OCI-LY1 (cell line): ENCODE measurements at regions not wholly inside any gene's neighbourhood (a gene's known extent, or its start where the extent isn't known, plus 50 kb on each side); places are given as distances from the start of the nearest gene placed in this dataset.

Experiments
- H2AFZ ChIP-seq: fragments of 200-600 bp; sonication (generic), shearing (Covaris generic); 2 replicates; pipeline ENCODE4 v1.6.0; 2014; ENCODE audit warnings: antibody characterized with exemption, mild to moderate bottlenecking, low read length
- H3F3A ChIP-seq: fragments of 200-600 bp; sonication (generic), shearing (Covaris generic); 2 replicates; pipeline ENCODE4 v1.6.0; 2014; ENCODE audit warnings: mild to moderate bottlenecking, antibody characterized with exemption, low read length, moderate library complexity; ENCODE audit not compliant: insufficient read depth
- H3K27ac ChIP-seq: fragments of 200-600 bp; sonication (generic); 2 replicates; pipeline ENCODE4 v1.5.1; 2014; ENCODE audit warnings: low read length, mixed run types, mild to moderate bottlenecking, low read depth; ENCODE audit not compliant: poor library complexity, severe bottlenecking
- H3K27me3 ChIP-seq: fragments of 200-600 bp; sonication (generic); 2 replicates; pipeline ENCODE4 v1.6.0; 2014; ENCODE audit warnings: antibody characterized with exemption, mild to moderate bottlenecking, low read length, moderate library complexity; ENCODE audit not compliant: insufficient read depth
- H3K36me3 ChIP-seq: fragments of 200-600 bp; sonication (generic); 2 replicates; pipeline ENCODE4 v1.6.1; 2014; ENCODE audit warnings: mild to moderate bottlenecking, antibody characterized with exemption, low read length, moderate library complexity, mixed read lengths; ENCODE audit not compliant: insufficient read depth
- H3K4me1 ChIP-seq: fragments of 200-600 bp; sonication (generic); 2 replicates; pipeline ENCODE4 v1.5.1; 2014; ENCODE audit warnings: mild to moderate bottlenecking, low read length, moderate library complexity; ENCODE audit not compliant: insufficient read depth, severe bottlenecking
- H3K4me2 ChIP-seq: fragments of 200-600 bp; sonication (generic), shearing (Covaris generic); 2 replicates; pipeline ENCODE4 v1.6.1; 2014; ENCODE audit warnings: low read length
- H3K4me3 ChIP-seq: fragments of 200-600 bp; sonication (generic); 2 replicates; pipeline ENCODE4 v1.5.1; 2014; ENCODE audit warnings: low read length, low read depth, mild to moderate bottlenecking, mixed read lengths; ENCODE audit not compliant: poor library complexity, severe bottlenecking
- H3K79me2 ChIP-seq: fragments of 200-600 bp; shearing (Covaris generic); 2 replicates; pipeline ENCODE4 v1.6.1; 2016; ENCODE audit warnings: mixed run types, low read length, mixed read lengths; ENCODE audit not compliant: insufficient read depth
- H3K9ac ChIP-seq: fragments of 200-600 bp; sonication (generic), shearing (Covaris generic); 2 replicates; pipeline ENCODE4 v1.6.1; 2014; ENCODE audit warnings: mild to moderate bottlenecking, low read length, mixed read lengths
- H3K9me2 ChIP-seq: fragments of 200-600 bp; sonication (generic), shearing (Covaris generic); 2 replicates; pipeline ENCODE4 v1.6.1; 2014; ENCODE audit warnings: low read depth, mild to moderate bottlenecking, low read length, mixed read lengths
- H3K9me3 ChIP-seq: fragments of 200-600 bp; shearing (Covaris generic); 2 replicates; pipeline ENCODE4 v1.6.1; 2014; ENCODE audit warnings: low read length, mixed read lengths
- H4K20me1 ChIP-seq: fragments of 200-600 bp; sonication (generic), shearing (Covaris generic); 2 replicates; pipeline ENCODE4 v1.6.0; 2016; ENCODE audit warnings: mild to moderate bottlenecking, low read length; ENCODE audit not compliant: insufficient read depth
- CTCF ChIP-seq: fragments of 200-600 bp; sonication (generic), shearing (Covaris generic); IDR thresholded peaks from 2 replicates; pipeline ENCODE4 v1.5.1; 2017; ENCODE audit warnings: mild to moderate bottlenecking, antibody characterized with exemption, low read length, moderate library complexity, mixed read lengths
- EZH2 ChIP-seq: fragments of 200-600 bp; sonication (generic), shearing (Covaris generic); IDR thresholded peaks from 2 replicates; pipeline ENCODE4 v1.8.0; 2017; ENCODE audit warnings: borderline replicate concordance, mixed run types, mild to moderate bottlenecking, antibody characterized with exemption, low read length, moderate library complexity, mixed read lengths

- Histone ChIP-seq H2AFZ (no peak overlapping the region), H3K36me3 (no peaks in the 10 kb centered on the region), H3K4me1 (no peaks in the 10 kb centered on the region), H3K79me2 (no peaks in the 10 kb centered on the region), H3K4me2 (no peak overlapping the region), H3K9me2 (no peaks in the 10 kb centered on the region), H3K27me3 (no peaks in the 10 kb centered on the region), H3K9me3 (no peaks in the 10 kb centered on the region), H3K4me3 (no peak overlapping the region), H3K27ac (no peak overlapping the region), H3K9ac (no peak overlapping the region), H4K20me1 (no peaks in the 10 kb centered on the region), H3F3A (no peaks in the 10 kb centered on the region)
- TF ChIP-seq EZH2 (no peak), CTCF (no peak)
These were observed 82.6 kb upstream of the SV2C start for GRCh38 chr5:76000582-76000981.

GRCh38 chr5:75993643-75994520 lies 89.3 kb upstream of the SV2C start:
- no peaks in the 10 kb centered on the region for H3K4me1 ChIP-seq
- H3K4me2 ChIP-seq = no peak overlapping the region
- H3K36me3 ChIP-seq = no peaks in the 10 kb centered on the region
- no peak for TF ChIP-seq CTCF
- TF ChIP-seq EZH2 = no peak
- no peak overlapping the region for H2AFZ ChIP-seq
- H3K9me2 ChIP-seq = no peaks in the 10 kb centered on the region
- no peak overlapping the region for H3K4me3 ChIP-seq
- H3F3A ChIP-seq = no peaks in the 10 kb centered on the region
- H3K9me3 ChIP-seq = no peaks in the 10 kb centered on the region
- H3K9ac ChIP-seq = no peak overlapping the region
- no peaks in the 10 kb centered on the region for H4K20me1 ChIP-seq
- no peaks in the 10 kb centered on the region for H3K27me3 ChIP-seq
- H3K79me2 ChIP-seq = no peaks in the 10 kb centered on the region
- H3K27ac ChIP-seq = no peak overlapping the region

- H3K79me2 ChIP-seq = no peaks in the 10 kb centered on the region
- no peak overlapping the region for H3K4me3 ChIP-seq
- H3K4me1 ChIP-seq = no peaks in the 10 kb centered on the region
- H3K9me3 ChIP-seq = no peaks in the 10 kb centered on the region
- no peaks in the 10 kb centered on the region for H3K27me3 ChIP-seq
- no peak overlapping the region for H3K27ac ChIP-seq
- H3K36me3 ChIP-seq = no peaks in the 10 kb centered on the region
- TF ChIP-seq CTCF (no peak), EZH2 (no peak)
- H3K9me2 ChIP-seq = no peaks in the 10 kb centered on the region
- no peaks in the 10 kb centered on the region for H4K20me1 ChIP-seq
- no peak overlapping the region for H2AFZ ChIP-seq
- H3K4me2 ChIP-seq = no peak overlapping the region
- H3K9ac ChIP-seq = no peak overlapping the region
- no peaks in the 10 kb centered on the region for H3F3A ChIP-seq
These were observed 90.0 kb upstream of the SV2C start for GRCh38 chr5:75993183-75993582.
